GM12875 (cell line): ENCODE measurements at regions not wholly inside any gene's neighbourhood (a gene's known extent, or its start where the extent isn't known, plus 50 kb on each side); places are given as distances from the start of the nearest gene placed in this dataset.
"Not testable (repeated sequence)": the region's sequence is repeated elsewhere in the genome, so short reads cannot be mapped to it uniquely, and the experiment has no call there.

Source experiments
- H3K4me3 ChIP-seq: one replicate; pipeline ENCODE4 v1.5.1; 2011; ENCODE audit warnings: low read depth, low read length, control low read depth
- CTCF ChIP-seq: IDR thresholded peaks from 2 replicates; pipeline ENCODE4 v1.5.1; 2011; ENCODE audit warnings: low read depth, mild to moderate bottlenecking, control low read depth, inconsistent platforms, low read length, moderate library complexity, borderline replicate concordance; ENCODE audit not compliant: insufficient read depth

GRCh38 chr5:105865834-105866233 is 1804.9 kb downstream of the EFNA5 start:
- H3K4me3 ChIP-seq: no peak overlapping the region
- no peak for TF ChIP-seq CTCF

DNA sequence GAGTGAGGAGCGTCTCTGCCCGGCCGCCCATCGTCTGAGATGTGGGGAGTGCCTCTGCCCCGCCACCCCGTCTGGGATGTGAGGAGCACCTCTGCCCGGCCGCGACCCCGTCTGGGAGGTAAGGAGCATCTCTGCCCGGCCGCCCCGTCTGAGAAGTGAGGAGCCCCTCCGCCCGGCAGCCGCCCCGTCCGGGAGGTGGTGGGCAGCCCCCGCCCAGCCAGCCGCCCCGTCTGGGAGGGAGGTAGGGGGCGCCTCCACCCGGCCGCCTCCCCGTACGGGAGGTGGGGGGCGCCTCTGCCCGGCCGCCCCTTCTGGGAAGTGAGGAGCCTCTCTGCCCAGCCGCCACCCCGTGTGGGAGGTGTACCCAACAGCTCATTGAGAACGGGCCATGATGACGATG is 1811.4 kb downstream of the EFNA5 start:
- H3K4me3 ChIP-seq: not testable (repeated sequence)

GRCh38 chr5:105849701-105850100 is 1821.0 kb downstream of the EFNA5 start:
- no peak overlapping the region for H3K4me3 ChIP-seq
- no peak for TF ChIP-seq CTCF

DNA sequence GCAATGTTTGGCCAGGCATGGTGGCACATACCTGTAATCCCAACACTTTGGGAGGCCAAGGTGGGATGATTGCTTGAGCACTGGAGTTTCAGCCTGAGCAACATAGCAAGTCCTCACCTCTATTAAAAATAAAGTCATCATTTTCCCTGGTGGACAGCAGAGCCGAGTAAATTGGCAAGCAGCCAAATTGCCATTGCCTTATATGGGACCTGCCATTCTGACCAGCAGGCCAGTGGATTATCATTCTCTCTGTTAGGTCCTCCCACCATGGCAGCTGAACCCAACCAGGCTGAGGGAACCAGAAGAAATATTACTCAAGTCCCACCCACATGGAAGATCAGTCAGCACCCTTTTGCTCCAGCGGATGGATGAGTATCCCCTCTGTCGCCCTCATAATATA is 1829.9 kb downstream of the EFNA5 start:
- TF ChIP-seq CTCF: no peak
- H3K4me3 ChIP-seq: no peak overlapping the region

- no peak overlapping the region for H3K4me3 ChIP-seq
- TF ChIP-seq CTCF: no peak
Measured at GRCh38 chr5:105836887-105837286, 1833.8 kb downstream of the EFNA5 start.

DNA sequence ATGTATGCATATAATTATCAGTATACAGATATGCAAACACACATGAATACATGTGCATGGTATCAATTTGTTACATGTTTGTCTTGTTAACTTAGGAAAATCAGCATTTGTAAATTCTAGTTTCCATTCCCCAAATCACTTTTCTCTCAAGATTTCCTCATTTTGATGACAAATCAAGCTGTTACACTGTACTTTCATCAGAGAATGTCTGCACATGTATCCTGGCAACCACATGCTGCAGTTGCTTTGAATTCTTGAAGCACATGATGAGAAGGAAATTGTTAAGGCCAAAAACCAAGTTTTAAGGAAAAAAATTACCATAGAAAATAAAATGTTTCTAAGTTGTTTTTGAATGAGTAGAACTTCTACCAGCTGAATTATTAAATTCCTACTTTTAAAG is 1834.5 kb downstream of the EFNA5 start:
- TF ChIP-seq CTCF: no peak
- H3K4me3 ChIP-seq: no peak overlapping the region

- no peak overlapping the region for H3K4me3 ChIP-seq
- no peak for TF ChIP-seq CTCF
Measured at GRCh38 chr5:105828821-105829220, 1841.9 kb downstream of the EFNA5 start.

DNA sequence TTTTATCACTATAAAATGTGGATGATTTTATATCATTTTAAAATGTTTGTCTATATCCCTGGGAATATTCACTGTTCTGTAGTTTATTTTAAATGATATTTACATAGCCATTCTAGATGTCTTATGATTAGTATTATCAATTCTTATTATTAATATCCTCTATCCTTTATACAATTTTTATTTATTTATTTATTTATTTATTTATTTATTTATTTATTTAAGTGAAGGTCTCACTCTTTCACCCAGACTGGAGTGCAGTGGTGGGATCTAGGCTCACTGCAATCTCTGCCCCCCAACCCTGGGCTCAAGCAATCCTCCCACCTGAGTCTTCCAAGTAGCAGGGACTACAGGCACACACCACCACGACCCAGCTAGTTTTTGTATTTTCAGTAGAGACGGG is 1848.9 kb downstream of the EFNA5 start:
- no peak for TF ChIP-seq CTCF
- no peak overlapping the region for H3K4me3 ChIP-seq
